CD4-positive, alpha-beta memory T cell (primary cell): ENCODE measurements at regions not wholly inside any gene's neighbourhood (a gene's known extent, or its start where the extent isn't known, plus 50 kb on each side); places are given as distances from the start of the nearest gene placed in this dataset.
"Not testable (repeated sequence)": the region's sequence is repeated elsewhere in the genome, so short reads cannot be mapped to it uniquely, and the experiment has no call there.

Experiments
- CTCF ChIA-PET: fragments of 350-600 bp; sonication (Branson Sonifier 250); formaldehyde crosslinking; loops from one replicate; lab custom pipeline; 2021; ENCODE audit warnings: inconsistent platforms; ENCODE audit not compliant: partially characterized antibody; lab: Charles Lee
- POLR2A ChIA-PET: fragments of 350-600 bp; sonication (Branson Sonifier 250); formaldehyde crosslinking; loops from one replicate; lab custom pipeline; 2021; ENCODE audit not compliant: partially characterized antibody; lab: Charles Lee
- DNase-seq, 5 donors: peaks; one replicate each; pipeline versions ENCODE4 v3.0.0 to v3.0.0-alpha.2; 2020 to 2022; ENCODE audit warnings: mixed read lengths in 1 of 5
- H3K27ac ChIP-seq: one replicate; pipeline ENCODE4 v1.7.0; 2013; ENCODE audit warnings: low read depth, low read length
- H3K27me3 ChIP-seq: 2 replicates; pipeline ENCODE4 v1.7.0; 2013; ENCODE audit warnings: mild to moderate bottlenecking, low read length, moderate library complexity; ENCODE audit not compliant: insufficient read depth
- H3K36me3 ChIP-seq: 2 replicates; pipeline ENCODE4 v1.7.0; 2013; ENCODE audit warnings: mild to moderate bottlenecking, low read length, moderate library complexity; ENCODE audit not compliant: insufficient read depth
- H3K4me1 ChIP-seq: 2 replicates; pipeline ENCODE4 v1.7.0; 2013; ENCODE audit warnings: mild to moderate bottlenecking, low read length, moderate library complexity; ENCODE audit not compliant: insufficient read depth
- H3K4me3 ChIP-seq, 2 donors: one replicate each; pipeline ENCODE4 v1.7.0; 2013; ENCODE audit warnings: low read length in 2 of 2, mild to moderate bottlenecking in 1 of 2
- H3K9me3 ChIP-seq, 2 donors: one replicate each; pipeline ENCODE4 v1.7.0; 2013; ENCODE audit warnings: low read length in 2 of 2, control low read depth in 1 of 2; ENCODE audit not compliant: control insufficient read depth in 1 of 2
- H3K27ac Mint-ChIP-seq, 7 donors: one replicate each; pipeline ENCODE4 v1.8.0; 2020 to 2021; ENCODE audit warnings: mixed read lengths in 7 of 7, mild to moderate bottlenecking in 6 of 7, inconsistent platforms in 3 of 7, moderate library complexity in 3 of 7
- H3K27me3 Mint-ChIP-seq, 2 donors: one replicate each; pipeline ENCODE4 v1.8.0; 2020 to 2021; ENCODE audit warnings: mixed read lengths in 2 of 2
- H3K36me3 Mint-ChIP-seq, 2 donors: one replicate each; pipeline ENCODE4 v1.8.0; 2020 to 2021; ENCODE audit warnings: mixed read lengths in 2 of 2, inconsistent platforms in 1 of 2, mild to moderate bottlenecking in 1 of 2
- H3K4me1 Mint-ChIP-seq, 4 donors: one replicate each; pipeline ENCODE4 v1.8.0; 2020 to 2021; ENCODE audit warnings: mixed read lengths in 4 of 4, mild to moderate bottlenecking in 1 of 4
- H3K4me3 Mint-ChIP-seq, 8 donors: one replicate each; pipeline ENCODE4 v1.8.0; 2020 to 2021; ENCODE audit warnings: mixed read lengths in 8 of 8, mild to moderate bottlenecking in 7 of 8, moderate library complexity in 6 of 8, inconsistent platforms in 3 of 8
- H3K9me3 Mint-ChIP-seq, 8 donors: one replicate each; pipeline ENCODE4 v1.8.0; 2020 to 2021; ENCODE audit warnings: mixed read lengths in 8 of 8, mild to moderate bottlenecking in 5 of 8, inconsistent platforms in 3 of 8, moderate library complexity in 1 of 8
- intact Hi-C: fragments of 100-400 bp; cut with micrococcal nuclease; formaldehyde crosslinking; loops from one replicate; pipeline ENCODE4 v1.15.1; 2023

GRCh38 chr10:29861231-29861630 is 198.2 kb downstream of the JCAD start:
- CTCF ChIA-PET, DNase-seq, intact Hi-C loops, H3K4me3 ChIP-seq, H3K36me3 Mint-ChIP-seq, H3K4me1 Mint-ChIP-seq, H3K27ac ChIP-seq, H3K27me3 ChIP-seq, H3K9me3 ChIP-seq, H3K27ac Mint-ChIP-seq, H3K9me3 Mint-ChIP-seq, H3K36me3 ChIP-seq, H3K4me3 Mint-ChIP-seq, H3K4me1 ChIP-seq, POLR2A ChIA-PET: not testable (repeated sequence)
- peaks cover 5 to 18% of the 10 kb centered on the region in 2 donors for H3K27me3 Mint-ChIP-seq

- Mint-ChIP-seq H3K27me3 (peaks cover 5 to 18% of the 10 kb centered on the region in 2 donors), H3K9me3 (peaks cover 0 to 2% (median 0%) of the 10 kb centered on the region in 8 donors), H3K4me1 (no peaks in the 10 kb centered on the region), H3K27ac (no peak overlapping the region), H3K4me3 (no peak overlapping the region), H3K36me3 (no peaks in the 10 kb centered on the region)
- no peak overlapping the region for H3K27ac ChIP-seq
- H3K36me3 ChIP-seq, result no peaks in the 10 kb centered on the region
- ChIA-PET POLR2A (no interaction called here), CTCF (no interaction called here)
- intact Hi-C loops, result no loop called here
- no peak overlapping the region for H3K4me3 ChIP-seq
- no peaks in the 10 kb centered on the region for H3K9me3 ChIP-seq
- DNase-seq, result no peak
- H3K27me3 ChIP-seq, result no peaks in the 10 kb centered on the region
- no peaks in the 10 kb centered on the region for H3K4me1 ChIP-seq
These were observed 199.2 kb downstream of the JCAD start for GRCh38 chr10:29860166-29860565.

GRCh38 chr10:29859521-29860130 is 199.8 kb downstream of the JCAD start:
- no peak for DNase-seq
- Mint-ChIP-seq H3K9me3 (peaks cover 0 to 2% (median 0%) of the 10 kb centered on the region in 8 donors), H3K27ac (no peak overlapping the region), H3K27me3 (peaks cover 5 to 18% of the 10 kb centered on the region in 2 donors), H3K36me3 (no peaks in the 10 kb centered on the region), H3K4me3 (no peak overlapping the region), H3K4me1 (no peaks in the 10 kb centered on the region)
- POLR2A ChIA-PET, result no interaction called here
- Histone ChIP-seq H3K9me3 (no peaks in the 10 kb centered on the region), H3K27me3 (no peaks in the 10 kb centered on the region), H3K4me3 (no peak overlapping the region), H3K4me1 (no peaks in the 10 kb centered on the region), H3K27ac (no peak overlapping the region), H3K36me3 (no peaks in the 10 kb centered on the region)
- CTCF ChIA-PET, result no interaction called here
- intact Hi-C loops, result no loop called here

- H3K27ac Mint-ChIP-seq, result no peak overlapping the region
- POLR2A ChIA-PET, result no interaction called here
- H3K4me1 Mint-ChIP-seq, result no peaks in the 10 kb centered on the region
- Histone ChIP-seq H3K4me1 (no peaks in the 10 kb centered on the region), H3K27ac (no peak overlapping the region), H3K27me3 (no peaks in the 10 kb centered on the region), H3K36me3 (no peaks in the 10 kb centered on the region), H3K4me3 (no peak overlapping the region), H3K9me3 (no peaks in the 10 kb centered on the region)
- intact Hi-C loops, result no loop called here
- peaks cover 5 to 18% of the 10 kb centered on the region in 2 donors for H3K27me3 Mint-ChIP-seq
- CTCF ChIA-PET, result interaction anchor here (1.0 kb wide), 1 partner anchor 9 kb away, joined by 3 read pairs; no protein-coding TSS in a partner anchor
- no peak for DNase-seq
- H3K4me3 Mint-ChIP-seq, result no peak overlapping the region
- no peaks in the 10 kb centered on the region for H3K36me3 Mint-ChIP-seq
- peaks cover 0 to 2% (median 0%) of the 10 kb centered on the region in 8 donors for H3K9me3 Mint-ChIP-seq
These were observed 200.6 kb downstream of the JCAD start for GRCh38 chr10:29858702-29859267.

GRCh38 chr10:29857843-29858701 is 201.3 kb downstream of the JCAD start:
- CTCF ChIA-PET, result interaction anchor here (0.7 to 1.0 kb wide), 3 partner anchors 9 to 78 kb away, joined by 3 read pairs; no protein-coding TSS in a partner anchor
- Histone ChIP-seq H3K36me3 (no peaks in the 10 kb centered on the region), H3K4me1 (no peaks in the 10 kb centered on the region), H3K4me3 (no peak overlapping the region), H3K9me3 (no peaks in the 10 kb centered on the region), H3K27ac (no peak overlapping the region), H3K27me3 (no peaks in the 10 kb centered on the region)
- H3K27ac Mint-ChIP-seq, result peak overlapping the region in 1 of 7 donors; percentile 16
- no peak overlapping the region for H3K4me3 Mint-ChIP-seq
- intact Hi-C loops, result no loop called here
- H3K9me3 Mint-ChIP-seq, result peaks cover 0 to 3% (median 0%) of the 10 kb centered on the region in 8 donors
- no peaks in the 10 kb centered on the region for H3K4me1 Mint-ChIP-seq
- peaks cover 5 to 21% of the 10 kb centered on the region in 2 donors for H3K27me3 Mint-ChIP-seq
- POLR2A ChIA-PET, result no interaction called here
- DNase-seq, result no peak
- no peaks in the 10 kb centered on the region for H3K36me3 Mint-ChIP-seq

- Histone ChIP-seq H3K4me1 (no peaks in the 10 kb centered on the region), H3K27me3 (no peaks in the 10 kb centered on the region), H3K27ac (no peak overlapping the region), H3K4me3 (no peak overlapping the region), H3K9me3 (no peaks in the 10 kb centered on the region), H3K36me3 (no peaks in the 10 kb centered on the region)
- intact Hi-C loops, result no loop called here
- Mint-ChIP-seq H3K9me3 (peaks cover 0 to 3% (median 0%) of the 10 kb centered on the region in 8 donors), H3K36me3 (no peaks in the 10 kb centered on the region), H3K4me1 (no peaks in the 10 kb centered on the region), H3K27ac (no peak overlapping the region), H3K4me3 (no peak overlapping the region), H3K27me3 (peaks cover 5 to 16% of the 10 kb centered on the region in 2 donors)
- ChIA-PET CTCF (no interaction called here), POLR2A (no interaction called here)
- no peak for DNase-seq
These were observed 203.1 kb downstream of the JCAD start for GRCh38 chr10:29856295-29856694.

- no peak for DNase-seq
- ChIA-PET POLR2A (no interaction called here), CTCF (no interaction called here)
- Mint-ChIP-seq H3K4me1 (peaks cover 0 to 1% (median 0%) of the 10 kb centered on the region in 4 donors), H3K9me3 (peaks cover 0 to 3% (median 0%) of the 10 kb centered on the region in 8 donors), H3K4me3 (no peak overlapping the region), H3K27ac (no peak overlapping the region), H3K27me3 (peaks cover 3 to 14% of the 10 kb centered on the region in 2 donors), H3K36me3 (no peaks in the 10 kb centered on the region)
- no peaks in the 10 kb centered on the region for H3K36me3 ChIP-seq
- intact Hi-C loops, result no loop called here
- no peaks in the 10 kb centered on the region for H3K9me3 ChIP-seq
- H3K4me1 ChIP-seq, result no peaks in the 10 kb centered on the region
- H3K27ac ChIP-seq, result no peak overlapping the region
- H3K27me3 ChIP-seq, result no peaks in the 10 kb centered on the region
- no peak overlapping the region for H3K4me3 ChIP-seq
These were observed 205.5 kb downstream of the JCAD start for GRCh38 chr10:29853913-29854312.
